HEK293 (cell line): ENCODE measurements at regions not wholly inside any gene's neighbourhood (a gene's known extent, or its start where the extent isn't known, plus 50 kb on each side); places are given as distances from the start of the nearest gene placed in this dataset.

ENCODE experiments used
- CTCF ChIP-seq: fragments of 450-650 bp; formaldehyde crosslinking; IDR thresholded peaks from 2 replicates; pipeline ENCODE4 v1.5.1; 2016; ENCODE audit warnings: missing biosample characterization, missing genetic modification characterization
- ZNF302 ChIP-seq: fragments of 450-650 bp; formaldehyde crosslinking; IDR thresholded peaks from 2 replicates; pipeline ENCODE4 v1.5.1; 2016; ENCODE audit warnings: missing biosample characterization, missing genetic modification characterization, low read depth
- ZNF311 ChIP-seq: fragments of 450-650 bp; formaldehyde crosslinking; IDR thresholded peaks from 2 replicates; pipeline ENCODE4 v1.5.1; 2017; ENCODE audit warnings: missing biosample characterization, missing genetic modification characterization, borderline replicate concordance
- ZNF558 ChIP-seq: fragments of 450-650 bp; formaldehyde crosslinking; IDR thresholded peaks from 2 replicates; pipeline ENCODE4 v1.5.1; 2016; ENCODE audit warnings: missing biosample characterization, missing genetic modification characterization

DNA sequence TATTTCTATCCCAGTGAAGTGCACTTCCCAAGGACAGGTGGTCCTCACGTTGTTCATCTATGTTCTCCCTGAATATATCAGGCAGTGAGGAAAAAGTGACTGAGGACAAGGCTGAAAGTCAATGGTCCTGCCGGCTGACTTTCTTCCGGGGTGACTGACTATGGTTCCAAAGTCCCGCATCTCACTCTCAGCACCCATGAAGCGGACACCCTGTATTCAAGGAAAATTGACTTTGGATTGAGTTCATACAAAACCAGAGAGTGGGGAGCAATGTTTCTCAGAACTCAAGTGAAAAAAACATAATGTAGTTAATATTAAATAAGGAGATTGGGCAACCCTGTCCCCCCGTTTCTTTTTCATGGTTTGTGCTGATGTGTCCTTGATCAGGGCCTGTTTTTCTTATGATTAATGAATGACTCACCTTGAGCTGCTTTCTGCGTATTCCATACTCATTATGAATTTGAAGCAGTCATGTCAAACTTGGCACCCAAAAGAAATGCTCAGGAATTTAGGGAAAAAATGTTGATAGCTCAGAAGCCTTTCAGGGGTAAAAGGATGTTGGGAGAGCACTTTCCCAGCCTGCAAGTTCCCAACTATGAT, 184.0 kb downstream of the CYLD start:
- no peak for TF ChIP-seq CTCF (tag by site-specific recombination)
- no peak for TF ChIP-seq ZNF302 (tag by site-specific recombination)
- TF ChIP-seq ZNF311 (tag by site-specific recombination): no peak
- no peak for TF ChIP-seq ZNF558 (tag by site-specific recombination)
